WERI-Rb-1 (cell line): ENCODE measurements at regions not wholly inside any gene's neighbourhood (a gene's known extent, or its start where the extent isn't known, plus 50 kb on each side); places are given as distances from the start of the nearest gene placed in this dataset.

Experiments
- DNase-seq: peaks from one replicate; pipeline ENCODE4 v3.0.0-alpha.2; 2020
- H3K27ac ChIP-seq: fragments of 250-450 bp; sonication (Bioruptor Pico); 2 replicates; pipeline ENCODE4 v1.5.1; 2020; ENCODE audit warnings: mild to moderate bottlenecking, moderate library complexity
- H3K27me3 ChIP-seq: fragments of 250-450 bp; sonication (Bioruptor Pico); 2 replicates; pipeline ENCODE4 v1.5.1; 2021; ENCODE audit warnings: mild to moderate bottlenecking, low read depth, moderate library complexity; ENCODE audit not compliant: insufficient read depth, severe bottlenecking
- H3K36me3 ChIP-seq: fragments of 250-450 bp; sonication (Bioruptor Pico); 2 replicates; pipeline ENCODE4 v1.5.1; 2020; ENCODE audit warnings: mild to moderate bottlenecking, moderate library complexity
- H3K4me3 ChIP-seq: 2 replicates; pipeline ENCODE4 v1.5.1; 2011; ENCODE audit warnings: low read depth, mild to moderate bottlenecking, control low read depth, low read length
- H3K9me3 ChIP-seq: fragments of 250-450 bp; sonication (Bioruptor Pico); 2 replicates; pipeline ENCODE4 v1.5.1; 2021; ENCODE audit warnings: mild to moderate bottlenecking, moderate library complexity; ENCODE audit not compliant: severe bottlenecking
- TF ChIP-seq, protein P1 (sequence below): IDR thresholded peaks from 2 replicates; pipeline ENCODE4 v1.5.1; 2011; ENCODE audit warnings: low read depth, mild to moderate bottlenecking, control low read depth, inconsistent platforms, low read length

DNA sequence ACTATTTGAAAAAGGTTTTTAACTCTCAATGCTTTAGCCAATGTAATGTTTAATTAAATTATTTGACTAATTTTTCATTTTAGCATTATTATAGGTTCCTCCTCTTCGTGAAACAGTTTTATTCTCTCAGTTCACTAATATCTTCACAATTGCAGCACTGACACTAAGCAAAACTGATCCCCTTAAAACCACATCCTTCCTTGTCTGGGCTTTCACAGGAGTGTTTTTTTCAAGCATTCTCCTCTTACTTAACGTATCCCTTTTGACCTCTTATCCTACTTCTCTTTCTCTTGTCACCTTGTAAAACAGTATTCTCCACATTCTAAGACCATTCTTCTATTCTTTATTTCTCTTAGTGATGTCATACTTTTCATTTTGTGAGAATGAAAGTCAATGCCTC lies 112.8 kb downstream of the DSC3 start:
- no peak for DNase-seq
- no peaks in the 10 kb centered on the region for H3K9me3 ChIP-seq
- no peak overlapping the region for H3K4me3 ChIP-seq
- no peaks in the 10 kb centered on the region for H3K36me3 ChIP-seq
- no peak overlapping the region for H3K27ac ChIP-seq
- TF ChIP-seq, protein P1, sequence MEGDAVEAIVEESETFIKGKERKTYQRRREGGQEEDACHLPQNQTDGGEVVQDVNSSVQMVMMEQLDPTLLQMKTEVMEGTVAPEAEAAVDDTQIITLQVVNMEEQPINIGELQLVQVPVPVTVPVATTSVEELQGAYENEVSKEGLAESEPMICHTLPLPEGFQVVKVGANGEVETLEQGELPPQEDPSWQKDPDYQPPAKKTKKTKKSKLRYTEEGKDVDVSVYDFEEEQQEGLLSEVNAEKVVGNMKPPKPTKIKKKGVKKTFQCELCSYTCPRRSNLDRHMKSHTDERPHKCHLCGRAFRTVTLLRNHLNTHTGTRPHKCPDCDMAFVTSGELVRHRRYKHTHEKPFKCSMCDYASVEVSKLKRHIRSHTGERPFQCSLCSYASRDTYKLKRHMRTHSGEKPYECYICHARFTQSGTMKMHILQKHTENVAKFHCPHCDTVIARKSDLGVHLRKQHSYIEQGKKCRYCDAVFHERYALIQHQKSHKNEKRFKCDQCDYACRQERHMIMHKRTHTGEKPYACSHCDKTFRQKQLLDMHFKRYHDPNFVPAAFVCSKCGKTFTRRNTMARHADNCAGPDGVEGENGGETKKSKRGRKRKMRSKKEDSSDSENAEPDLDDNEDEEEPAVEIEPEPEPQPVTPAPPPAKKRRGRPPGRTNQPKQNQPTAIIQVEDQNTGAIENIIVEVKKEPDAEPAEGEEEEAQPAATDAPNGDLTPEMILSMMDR = no peak
- no peaks in the 10 kb centered on the region for H3K27me3 ChIP-seq

- no peaks in the 10 kb centered on the region for H3K9me3 ChIP-seq
- no peaks in the 10 kb centered on the region for H3K36me3 ChIP-seq
- TF ChIP-seq, protein P1 = no peak
- DNase-seq = no peak
- no peaks in the 10 kb centered on the region for H3K27me3 ChIP-seq
- H3K27ac ChIP-seq = no peak overlapping the region
- no peak overlapping the region for H3K4me3 ChIP-seq
Measured at GRCh38 chr18:30929065-30929464, 113.5 kb downstream of the DSC3 start.

GRCh38 chr18:30927517-30928075 lies 114.9 kb downstream of the DSC3 start:
- Histone ChIP-seq H3K36me3 (no peaks in the 10 kb centered on the region), H3K9me3 (no peaks in the 10 kb centered on the region), H3K4me3 (no peak overlapping the region), H3K27ac (no peak overlapping the region), H3K27me3 (no peaks in the 10 kb centered on the region)
- DNase-seq = no peak
- TF ChIP-seq, protein P1 = no peak

DNA sequence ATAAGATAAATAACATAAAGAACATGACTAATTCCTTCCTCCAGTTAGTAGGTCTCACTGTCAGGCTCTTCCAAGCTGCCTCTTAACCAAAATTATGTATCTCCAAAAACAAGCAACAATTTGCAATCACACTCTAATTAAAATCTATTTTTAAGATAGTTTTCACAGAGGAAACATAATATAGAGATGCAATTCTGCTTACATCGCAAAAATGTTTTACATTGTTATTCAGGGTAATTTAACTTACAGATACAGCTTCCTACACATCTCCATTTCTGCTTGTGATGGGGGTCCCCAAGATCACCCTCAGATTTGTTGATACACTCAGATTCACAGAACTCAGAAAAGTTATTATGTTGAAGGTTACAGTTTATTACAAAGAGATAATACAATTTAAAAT lies 115.5 kb downstream of the DSC3 start:
- no peak overlapping the region for H3K4me3 ChIP-seq

DNA sequence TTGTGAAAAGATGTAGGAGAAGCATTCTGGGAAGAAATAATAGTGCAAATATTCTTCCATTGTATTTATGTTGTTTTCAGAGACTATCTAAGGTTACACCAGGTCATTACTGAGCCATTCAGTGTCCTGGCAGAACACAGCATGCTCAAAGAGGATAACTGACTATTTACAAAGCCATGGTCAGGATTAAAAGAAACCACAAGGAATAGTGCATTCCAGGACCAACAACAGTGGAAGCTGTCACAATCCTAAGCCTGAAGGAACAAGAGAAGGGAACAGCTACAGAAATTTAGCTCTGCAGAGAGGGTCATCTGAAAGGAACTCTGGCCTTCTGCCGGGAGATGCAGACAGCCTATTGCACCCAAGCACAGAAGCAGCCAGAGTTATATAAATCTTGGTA lies 116.7 kb downstream of the DSC3 start:
- no peak for DNase-seq
- TF ChIP-seq, protein P1 = no peak
- no peak overlapping the region for H3K27ac ChIP-seq
- no peaks in the 10 kb centered on the region for H3K36me3 ChIP-seq
- H3K27me3 ChIP-seq = no peaks in the 10 kb centered on the region
- H3K9me3 ChIP-seq = no peaks in the 10 kb centered on the region
- no peak overlapping the region for H3K4me3 ChIP-seq

More for the DNA sequence above, 115.5 kb downstream of the DSC3 start:
- Histone ChIP-seq H3K36me3 (no peaks in the 10 kb centered on the region), H3K27ac (no peak overlapping the region), H3K27me3 (no peaks in the 10 kb centered on the region), H3K9me3 (no peaks in the 10 kb centered on the region)
- no peak for DNase-seq
- TF ChIP-seq, protein P1 = no peak

GRCh38 chr18:30920757-30921156 lies 121.8 kb downstream of the DSC3 start:
- Histone ChIP-seq H3K9me3 (no peaks in the 10 kb centered on the region), H3K27ac (no peak overlapping the region), H3K27me3 (no peaks in the 10 kb centered on the region), H3K4me3 (no peak overlapping the region), H3K36me3 (no peaks in the 10 kb centered on the region)
- TF ChIP-seq, protein P1 = no peak
- DNase-seq = no peak
